Cardiac muscle cell (in vitro differentiated cells and primary cell): ENCODE measurements at regions not wholly inside any gene's neighbourhood (a gene's known extent, or its start where the extent isn't known, plus 50 kb on each side); places are given as distances from the start of the nearest gene placed in this dataset.
A peak's percentile ranks its signal among the peaks of the same experiment; 100 is the strongest.

Source experiments
- DNase-seq, 2 donors: peaks; one replicate each; pipeline versions ENCODE4 v3.0.0 to v3.0.0-alpha.2; 2010 to 2017; ENCODE audit warnings: low read depth in 1 of 2, low spot score in 1 of 2
- H3K27ac ChIP-seq: fragments of 200-600 bp; sonication (generic); 2 replicates; pipeline ENCODE4 v1.5.1; 2016
- H3K27me3 ChIP-seq: fragments of 200-600 bp; sonication (generic); 2 replicates; pipeline ENCODE4 v1.6.0; 2016; ENCODE audit warnings: control low read depth
- H3K36me3 ChIP-seq: fragments of 200-600 bp; sonication (generic); 2 replicates; pipeline ENCODE4 v1.5.1; 2016; ENCODE audit warnings: control low read depth
- H3K4me1 ChIP-seq: fragments of 200-600 bp; sonication (generic); 2 replicates; pipeline ENCODE4 v1.8.1; 2017; ENCODE audit warnings: low read depth, mild to moderate bottlenecking, mixed run types
- H3K4me3 ChIP-seq: fragments of 200-600 bp; sonication (generic); 2 replicates; pipeline ENCODE4 v1.5.1; 2016; ENCODE audit warnings: mild to moderate bottlenecking
- H3K9me3 ChIP-seq: fragments of 200-600 bp; sonication (generic); 2 replicates; pipeline ENCODE4 v1.5.1; 2017; ENCODE audit warnings: low read depth, mild to moderate bottlenecking, control low read depth
- TF ChIP-seq, protein P1 (sequence below): IDR thresholded peaks from 2 replicates; pipeline ENCODE4 v1.5.1; 2012; ENCODE audit warnings: low read depth, mild to moderate bottlenecking, low read length

DNA sequence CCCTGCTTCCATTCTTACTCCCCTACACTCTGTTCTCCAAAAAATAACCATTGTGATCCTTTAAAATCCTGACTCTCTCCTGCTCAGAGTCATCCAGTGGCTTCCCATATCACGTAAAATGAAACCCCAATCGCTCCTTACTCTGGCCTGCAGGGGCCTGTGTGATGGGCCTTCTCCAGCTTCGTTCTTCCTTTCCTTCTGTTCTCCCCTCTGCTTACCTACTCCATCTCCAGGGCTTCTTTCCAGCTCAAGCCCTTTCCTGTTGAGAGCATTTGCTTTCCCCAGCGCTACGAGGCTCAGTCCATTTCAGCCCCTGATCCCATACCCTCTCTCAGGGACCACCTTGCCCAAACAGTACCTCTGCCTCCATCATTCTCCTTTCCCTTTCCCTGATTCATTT lies 144.4 kb upstream of the ARHGAP5 start:
- Histone ChIP-seq H3K27ac (no peak overlapping the region), H3K4me1 (peaks cover 8% of the 10 kb centered on the region), H3K27me3 (no peaks in the 10 kb centered on the region), H3K4me3 (no peak overlapping the region), H3K9me3 (no peaks in the 10 kb centered on the region), H3K36me3 (no peaks in the 10 kb centered on the region)
- DNase-seq = no peak
- TF ChIP-seq, protein P1, sequence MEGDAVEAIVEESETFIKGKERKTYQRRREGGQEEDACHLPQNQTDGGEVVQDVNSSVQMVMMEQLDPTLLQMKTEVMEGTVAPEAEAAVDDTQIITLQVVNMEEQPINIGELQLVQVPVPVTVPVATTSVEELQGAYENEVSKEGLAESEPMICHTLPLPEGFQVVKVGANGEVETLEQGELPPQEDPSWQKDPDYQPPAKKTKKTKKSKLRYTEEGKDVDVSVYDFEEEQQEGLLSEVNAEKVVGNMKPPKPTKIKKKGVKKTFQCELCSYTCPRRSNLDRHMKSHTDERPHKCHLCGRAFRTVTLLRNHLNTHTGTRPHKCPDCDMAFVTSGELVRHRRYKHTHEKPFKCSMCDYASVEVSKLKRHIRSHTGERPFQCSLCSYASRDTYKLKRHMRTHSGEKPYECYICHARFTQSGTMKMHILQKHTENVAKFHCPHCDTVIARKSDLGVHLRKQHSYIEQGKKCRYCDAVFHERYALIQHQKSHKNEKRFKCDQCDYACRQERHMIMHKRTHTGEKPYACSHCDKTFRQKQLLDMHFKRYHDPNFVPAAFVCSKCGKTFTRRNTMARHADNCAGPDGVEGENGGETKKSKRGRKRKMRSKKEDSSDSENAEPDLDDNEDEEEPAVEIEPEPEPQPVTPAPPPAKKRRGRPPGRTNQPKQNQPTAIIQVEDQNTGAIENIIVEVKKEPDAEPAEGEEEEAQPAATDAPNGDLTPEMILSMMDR = no peak

DNA sequence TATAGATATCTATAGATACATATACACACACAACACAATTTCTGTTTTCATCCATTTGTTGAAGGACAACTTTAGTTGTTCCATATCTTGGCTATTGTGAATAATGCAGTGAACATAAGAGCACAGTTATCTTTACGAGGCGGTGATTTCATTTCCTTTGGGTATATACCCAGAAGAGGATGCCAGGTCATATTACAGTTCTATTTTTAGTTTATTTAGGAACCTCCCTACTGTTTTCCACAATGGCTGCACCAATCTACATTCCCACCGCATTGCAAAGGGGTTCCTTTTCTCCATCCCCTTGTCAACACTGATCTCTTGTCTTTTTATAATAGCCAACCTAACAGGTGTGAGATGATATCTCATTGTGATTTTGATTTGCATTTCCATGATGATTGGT lies 143.4 kb upstream of the ARHGAP5 start:
- peak in 1 of 2 donors; percentile 56 for DNase-seq
- Histone ChIP-seq H3K9me3 (no peaks in the 10 kb centered on the region), H3K27me3 (no peaks in the 10 kb centered on the region), H3K27ac (no peak overlapping the region), H3K4me1 (peaks cover 3% of the 10 kb centered on the region), H3K36me3 (no peaks in the 10 kb centered on the region), H3K4me3 (no peak overlapping the region)
- TF ChIP-seq, protein P1 = no peak

DNA sequence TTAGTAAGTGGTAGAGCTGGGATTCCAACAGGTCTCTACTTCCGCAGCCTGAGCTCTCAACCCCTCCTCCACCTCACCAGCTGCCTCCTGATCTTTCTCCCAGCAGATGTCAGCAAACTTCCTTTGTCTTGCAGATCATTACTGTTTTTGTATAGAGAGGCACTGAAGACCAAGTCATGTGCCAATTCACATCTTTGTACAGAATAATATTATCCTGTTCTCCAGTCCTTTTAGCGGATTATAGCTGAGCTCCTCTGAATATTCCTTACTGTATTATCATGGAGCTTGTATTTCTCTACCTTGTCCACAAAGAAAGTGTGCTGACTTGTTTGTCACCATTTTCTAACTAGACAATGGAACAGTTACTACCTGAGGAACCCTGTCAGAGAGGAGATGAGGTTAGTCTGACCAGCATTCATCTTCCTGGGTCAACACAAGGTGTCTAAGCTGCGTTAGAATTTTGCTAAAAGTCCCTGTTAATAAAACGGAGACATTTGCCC lies 142.3 kb upstream of the ARHGAP5 start:
- DNase-seq = peak; percentile 70 to 81
- no peak overlapping the region for H3K27ac ChIP-seq

DNA sequence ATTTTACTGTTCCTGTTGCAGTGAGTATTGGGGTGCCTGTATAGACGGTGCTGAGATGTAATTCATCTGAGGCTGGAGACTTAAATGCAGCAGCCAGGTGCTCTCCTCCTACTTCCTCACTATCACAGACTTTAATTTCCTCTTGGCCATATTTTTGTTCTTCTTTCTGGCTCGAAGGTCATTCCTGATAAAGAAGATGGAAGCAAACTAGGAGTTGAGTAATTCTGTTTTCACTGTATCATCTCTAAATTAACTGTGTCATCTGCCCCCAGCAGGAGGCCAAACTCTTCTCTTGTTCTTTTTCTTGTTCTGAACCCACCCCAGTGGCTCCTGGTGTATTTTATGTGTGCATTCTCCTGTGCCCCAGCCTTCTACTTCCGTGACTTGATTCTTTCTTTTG lies 141.7 kb upstream of the ARHGAP5 start:
- Histone ChIP-seq H3K4me1 (peaks cover 7% of the 10 kb centered on the region), H3K9me3 (no peaks in the 10 kb centered on the region), H3K4me3 (no peak overlapping the region), H3K36me3 (no peaks in the 10 kb centered on the region), H3K27ac (no peak overlapping the region), H3K27me3 (no peaks in the 10 kb centered on the region)
- TF ChIP-seq, protein P1 = no peak
- peak in 1 of 2 donors; percentile 16 for DNase-seq

More for the DNA sequence above, 142.3 kb upstream of the ARHGAP5 start:
- Histone ChIP-seq H3K9me3 (no peaks in the 10 kb centered on the region), H3K4me3 (no peak overlapping the region), H3K36me3 (no peaks in the 10 kb centered on the region), H3K27me3 (no peaks in the 10 kb centered on the region), H3K4me1 (peaks cover 3% of the 10 kb centered on the region)
- TF ChIP-seq, protein P1 = peak; percentile 68

DNA sequence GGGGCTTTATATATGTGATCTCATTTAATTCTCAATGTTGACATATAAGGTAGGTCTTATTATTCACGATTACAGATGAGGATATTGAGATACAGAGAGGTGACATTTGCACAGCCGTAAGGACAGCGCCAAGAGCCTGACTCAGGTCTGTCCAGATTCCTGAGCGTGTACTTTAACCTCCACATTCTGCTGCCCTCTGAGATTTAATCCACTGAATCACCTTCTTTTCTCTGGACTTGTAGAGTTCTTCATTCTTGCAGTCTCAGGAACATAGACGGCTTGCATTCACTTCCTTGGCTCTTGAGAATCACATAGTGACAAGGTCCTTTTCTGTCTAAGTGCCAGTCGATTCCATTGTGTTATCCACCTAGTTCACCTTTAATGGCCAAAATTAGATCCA lies 141.0 kb upstream of the ARHGAP5 start:
- TF ChIP-seq, protein P1 = no peak
- Histone ChIP-seq H3K4me3 (no peak overlapping the region), H3K27me3 (no peaks in the 10 kb centered on the region), H3K9me3 (no peaks in the 10 kb centered on the region), H3K27ac (no peak overlapping the region), H3K4me1 (peaks cover 7% of the 10 kb centered on the region), H3K36me3 (no peaks in the 10 kb centered on the region)
- no peak for DNase-seq
